GM21576 (cell line): ENCODE measurements at regions not wholly inside any gene's neighbourhood (a gene's known extent, or its start where the extent isn't known, plus 50 kb on each side); places are given as distances from the start of the nearest gene placed in this dataset.

ENCODE experiments used
- ATAC-seq: cut with Tn5 transposase; IDR thresholded peaks from one replicate; pipeline ENCODE4 v1.9.1; 2021; ENCODE audit warnings: mild to moderate bottlenecking, moderate library complexity; ENCODE audit not compliant: unreplicated experiment

DNA sequence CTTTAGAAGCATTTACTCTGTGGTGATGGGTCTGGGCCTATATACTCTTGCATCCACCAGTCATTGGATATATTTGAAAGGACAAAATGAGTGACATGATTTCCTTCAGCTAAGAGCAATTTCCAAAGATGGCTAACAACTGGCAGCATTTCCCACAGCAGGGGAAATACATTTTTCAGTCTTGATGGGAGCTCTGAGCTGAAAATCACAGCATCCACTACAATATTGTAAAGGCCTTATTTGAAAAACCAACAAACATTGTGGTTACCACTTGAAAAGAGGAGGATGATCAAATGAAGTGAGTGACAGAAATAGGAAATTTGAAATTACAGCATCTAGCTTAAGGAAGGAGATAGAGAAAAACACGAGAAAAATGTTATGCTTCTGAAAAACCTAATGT lies 705.0 kb upstream of the EPHA7 start:
- ATAC-seq, result no peak

DNA sequence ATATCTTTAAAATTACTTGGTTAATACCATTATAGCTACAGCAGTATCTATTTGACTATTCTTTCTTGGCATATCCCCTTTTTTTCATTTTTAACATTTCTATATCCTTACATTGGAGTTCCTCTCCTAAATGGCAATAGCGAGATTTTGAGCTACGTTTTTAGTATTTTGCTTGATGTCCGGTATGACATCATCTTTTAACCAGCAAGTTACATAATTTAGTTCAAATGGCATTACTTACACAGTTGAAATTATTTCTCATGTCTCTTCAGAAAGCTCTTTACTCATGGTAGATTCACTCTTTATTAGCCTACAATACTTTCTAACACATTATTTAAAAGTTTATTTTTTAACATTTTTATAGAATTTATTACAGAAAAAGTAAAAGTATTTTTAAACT lies 701.7 kb upstream of the EPHA7 start:
- ATAC-seq, result no peak

DNA sequence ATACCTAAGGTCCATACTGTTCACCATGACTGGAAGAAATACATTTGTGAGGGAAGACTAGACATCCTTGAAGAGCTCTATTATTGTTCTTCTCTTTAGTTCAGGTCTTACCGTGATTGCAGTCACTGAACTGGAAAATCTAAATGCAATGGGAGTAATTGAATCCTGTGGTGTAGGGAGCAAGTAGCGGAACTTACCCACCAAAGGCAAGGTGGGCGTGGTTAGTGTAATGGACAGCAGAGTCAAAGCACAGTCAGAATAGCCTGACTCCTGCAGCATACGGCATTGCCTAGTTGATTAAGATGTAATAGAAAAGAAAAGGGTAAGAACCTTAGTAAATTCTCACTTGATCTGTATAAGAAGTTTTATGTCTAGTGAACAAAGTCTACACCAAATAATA lies 679.7 kb upstream of the EPHA7 start:
- no peak for ATAC-seq

GRCh38 chr6:94095961-94096360 lies 676.6 kb upstream of the EPHA7 start:
- no peak for ATAC-seq

DNA sequence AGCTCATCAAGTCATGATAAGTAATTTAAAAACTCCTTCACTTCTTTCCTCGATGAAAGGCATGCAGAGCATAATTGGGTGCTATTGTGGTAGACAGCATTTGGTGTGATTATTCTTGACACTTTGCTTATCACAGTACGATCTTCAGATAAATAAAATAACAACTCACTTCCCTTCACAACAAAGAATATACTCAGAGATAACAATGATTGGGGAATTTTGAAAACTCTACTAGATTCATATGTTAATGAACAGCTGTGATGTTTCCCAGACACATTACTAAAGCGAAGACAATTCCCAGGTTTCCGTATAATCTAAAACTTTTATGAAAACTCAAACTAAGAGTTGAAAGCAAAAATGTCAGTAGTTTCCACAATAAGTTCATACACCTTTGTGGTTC lies 670.6 kb upstream of the EPHA7 start:
- ATAC-seq, result no peak

GRCh38 chr6:94088870-94089269 lies 669.5 kb upstream of the EPHA7 start:
- no peak for ATAC-seq

DNA sequence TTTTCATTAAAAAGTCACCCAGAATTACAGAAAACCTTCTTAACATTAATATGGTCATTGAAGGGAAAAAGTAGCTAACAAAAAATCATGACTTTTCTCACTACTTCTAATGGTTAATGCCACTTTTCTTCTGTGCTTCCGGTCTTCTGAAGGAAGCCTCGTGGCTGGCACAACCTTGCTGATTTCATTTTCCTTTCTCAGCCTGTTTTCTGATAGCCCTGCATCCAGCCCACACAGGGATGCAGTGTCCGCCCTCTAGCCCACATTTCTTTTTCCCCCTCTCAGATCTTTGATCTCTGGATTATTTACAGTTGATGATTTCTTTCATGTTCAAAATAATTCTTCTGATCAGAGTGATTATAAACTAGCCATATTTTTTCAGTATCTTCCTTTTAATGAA lies 655.4 kb upstream of the EPHA7 start:
- ATAC-seq, result no peak

- no peak for ATAC-seq
Observed at GRCh38 chr6:94071835-94072234, 652.5 kb upstream of the EPHA7 start.

DNA sequence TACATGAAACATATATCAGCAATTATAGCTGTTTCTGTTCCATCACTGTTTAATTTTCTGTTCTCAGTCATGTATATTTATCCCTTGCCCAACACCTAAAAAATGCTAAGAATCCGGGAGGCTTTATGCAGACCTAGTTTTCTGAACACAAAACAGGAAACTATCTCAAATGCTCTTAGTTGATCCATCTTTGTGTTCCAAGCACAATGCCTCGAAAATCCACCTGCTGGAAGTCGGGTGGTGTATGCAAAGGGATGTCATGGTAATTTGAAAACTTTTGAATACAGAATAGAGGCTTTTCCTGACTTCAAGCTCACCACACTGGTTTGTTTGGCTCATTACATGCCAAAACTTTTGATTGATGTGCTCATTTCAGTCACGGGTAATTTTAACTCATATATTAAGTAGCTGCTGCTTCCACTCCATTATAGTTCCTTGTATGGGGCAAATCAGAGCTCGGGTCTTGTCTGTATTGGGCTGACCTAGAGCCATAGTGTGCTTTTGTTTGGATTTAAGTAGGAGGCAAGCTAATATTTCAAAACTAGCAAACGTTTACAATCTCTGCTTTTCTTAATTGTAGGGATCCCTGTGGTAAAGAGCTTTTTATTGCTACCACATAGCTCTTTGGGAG lies 646.5 kb upstream of the EPHA7 start:
- no peak for ATAC-seq

GRCh38 chr6:94052749-94053148 lies 633.4 kb upstream of the EPHA7 start:
- no peak for ATAC-seq

- no peak for ATAC-seq
Observed at GRCh38 chr6:94050515-94050914, 631.2 kb upstream of the EPHA7 start.

GRCh38 chr6:94049001-94049400 lies 629.6 kb upstream of the EPHA7 start:
- no peak for ATAC-seq

DNA sequence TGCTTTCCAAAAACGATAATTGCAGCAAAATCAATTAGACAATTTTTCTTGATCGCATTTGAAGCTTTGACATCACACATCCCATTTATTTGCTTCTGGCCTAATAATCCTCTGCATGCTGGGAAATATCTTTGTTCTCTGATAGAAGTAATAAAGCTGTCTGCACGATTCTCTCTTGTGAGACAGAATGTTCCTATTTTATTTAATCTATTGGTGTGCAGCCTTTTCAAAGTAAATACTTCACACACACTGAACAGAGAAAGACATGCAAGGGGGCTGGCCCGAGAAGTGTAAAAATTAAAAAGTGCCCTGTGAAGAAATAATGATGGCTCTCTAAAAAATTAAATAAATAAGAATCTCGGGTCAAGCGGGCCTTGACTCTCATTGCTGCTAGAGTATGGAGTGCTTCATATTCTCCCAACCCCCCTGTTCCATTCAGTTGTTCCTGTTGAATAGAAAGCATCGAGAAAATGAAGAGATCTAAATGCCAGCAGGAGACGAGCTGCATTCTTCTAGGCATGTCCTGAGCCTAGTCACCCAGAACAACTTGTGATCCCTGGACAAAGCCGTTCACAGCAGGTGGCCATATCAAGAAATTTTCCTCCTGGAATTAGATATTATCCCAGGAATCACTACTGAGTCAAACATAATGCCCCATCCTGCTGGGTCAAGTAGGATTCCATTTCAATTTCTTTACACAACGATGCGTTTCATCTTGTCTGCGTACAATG lies 625.9 kb upstream of the EPHA7 start:
- no peak for ATAC-seq

DNA sequence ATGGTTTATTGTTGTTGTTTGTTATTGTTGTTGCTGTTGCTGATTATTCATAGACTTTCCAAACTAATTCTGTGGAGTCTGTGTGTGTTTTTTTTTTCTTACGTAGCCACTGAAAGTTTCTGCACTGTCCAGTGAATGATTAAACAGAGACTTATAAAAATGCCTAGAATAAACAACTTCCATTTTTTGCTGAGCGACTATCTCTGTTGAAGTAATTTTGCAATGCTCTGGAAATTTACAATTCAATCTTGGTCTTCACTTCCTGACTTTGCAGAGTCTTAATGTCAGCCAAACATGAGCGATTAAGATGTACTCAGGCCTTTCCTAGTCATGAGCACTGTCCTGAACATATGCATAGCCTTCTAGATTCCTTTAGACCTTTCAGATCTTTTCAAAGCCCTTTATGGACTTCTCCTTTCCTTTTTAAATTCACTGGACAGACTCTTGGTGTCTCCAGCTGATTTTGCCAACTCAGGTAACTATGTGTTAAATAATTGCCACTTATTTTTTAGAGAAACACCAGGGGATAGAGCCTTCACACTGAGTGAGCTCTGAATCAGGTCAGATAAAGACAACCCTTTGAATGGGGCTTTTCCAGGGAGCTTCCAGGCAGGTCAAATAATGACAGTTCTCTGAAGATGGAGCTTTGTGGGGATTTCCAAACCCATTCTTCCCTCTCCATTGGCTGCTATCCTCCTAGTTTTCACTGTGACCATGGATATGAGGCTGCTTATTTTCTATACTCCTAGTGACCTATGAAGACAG lies 622.8 kb upstream of the EPHA7 start:
- ATAC-seq, result no peak

DNA sequence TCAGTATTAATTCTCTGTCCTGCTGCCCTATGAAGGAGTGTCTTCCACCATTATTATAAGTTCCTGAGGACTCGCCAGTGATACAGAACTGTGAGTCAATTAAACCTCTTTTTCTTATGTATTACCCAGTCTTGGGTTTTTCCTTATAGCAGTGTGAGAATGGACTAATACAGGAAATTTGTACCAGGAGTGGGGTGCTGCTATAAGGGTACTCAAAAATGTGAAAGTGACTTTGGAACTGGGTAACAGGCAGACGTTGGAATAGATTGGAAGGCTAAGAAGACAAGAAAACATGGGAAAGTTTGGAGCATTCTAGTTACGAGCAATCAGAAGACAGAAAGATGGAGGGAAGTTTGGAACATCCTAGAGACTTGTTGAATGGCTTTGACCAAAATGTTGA lies 616.7 kb upstream of the EPHA7 start:
- no peak for ATAC-seq

GRCh38 chr6:94027374-94027773 lies 608.0 kb upstream of the EPHA7 start:
- ATAC-seq, result no peak

DNA sequence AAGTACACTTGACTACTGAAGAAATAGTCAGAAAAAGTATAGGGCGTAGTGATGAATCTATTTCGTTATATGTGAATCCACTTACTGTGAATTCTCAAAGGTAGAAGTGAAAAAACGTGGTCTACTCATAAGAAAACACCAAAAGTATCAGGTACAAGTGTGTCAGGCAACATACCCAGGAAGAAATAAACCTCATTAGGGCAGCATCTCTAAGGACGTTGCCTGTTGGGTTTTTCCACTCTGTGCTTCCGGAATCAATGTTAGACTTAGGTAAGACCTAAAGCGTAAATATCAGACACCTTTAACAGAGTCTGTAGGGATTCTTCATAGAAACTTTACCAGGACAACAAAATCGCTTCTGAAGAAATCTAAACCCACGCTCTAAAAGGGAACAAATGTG lies 607.2 kb upstream of the EPHA7 start:
- no peak for ATAC-seq

- no peak for ATAC-seq
Observed at GRCh38 chr6:94005835-94006234, 586.5 kb upstream of the EPHA7 start.

GRCh38 chr6:93992976-93993375 lies 573.6 kb upstream of the EPHA7 start:
- ATAC-seq, result no peak

DNA sequence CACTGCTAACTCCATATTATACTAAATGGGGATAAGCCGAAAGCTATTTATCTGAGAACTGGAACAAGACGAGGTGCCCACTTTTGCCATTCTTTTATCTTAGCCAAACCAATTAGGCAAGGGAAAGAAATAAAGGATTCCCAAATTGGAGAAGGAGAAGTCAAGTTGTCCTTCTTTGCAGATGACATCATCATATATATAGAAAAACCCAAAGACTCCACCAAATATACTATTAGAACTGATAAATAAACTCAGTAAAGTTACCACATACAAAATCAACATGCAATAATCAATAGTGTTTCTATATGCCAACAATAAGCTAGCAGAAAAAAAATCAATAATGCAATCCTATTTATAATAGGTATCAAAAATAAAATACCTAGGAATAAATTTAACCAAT lies 570.3 kb upstream of the EPHA7 start:
- no peak for ATAC-seq

DNA sequence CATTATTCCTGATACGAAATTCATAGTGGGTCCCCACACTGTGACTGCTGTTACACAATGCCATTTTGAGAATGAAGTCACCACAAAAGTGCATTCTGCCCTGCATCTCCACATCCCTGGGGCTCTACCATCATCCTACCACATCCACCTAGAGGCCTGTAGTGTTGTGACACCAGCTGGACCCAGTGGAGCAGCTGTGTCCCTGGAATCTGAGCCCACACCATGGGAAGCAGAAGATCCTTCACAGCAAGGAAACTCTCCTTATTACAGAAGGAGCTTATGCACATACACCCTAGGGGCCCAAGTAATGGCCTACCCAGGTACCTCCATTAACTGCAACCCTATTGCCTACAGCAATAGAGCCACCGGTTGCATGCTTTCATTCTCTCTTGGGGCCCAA lies 566.6 kb upstream of the EPHA7 start:
- ATAC-seq, result no peak

GRCh38 chr6:93975159-93975558 lies 555.8 kb upstream of the EPHA7 start:
- no peak for ATAC-seq
